ENCODE measurements at regions not wholly inside any gene's neighbourhood (a gene's known extent, or its start where the extent isn't known, plus 50 kb on each side); places are given as distances from the start of the nearest gene placed in this dataset.

- TF ChIP-seq, protein P1, sequence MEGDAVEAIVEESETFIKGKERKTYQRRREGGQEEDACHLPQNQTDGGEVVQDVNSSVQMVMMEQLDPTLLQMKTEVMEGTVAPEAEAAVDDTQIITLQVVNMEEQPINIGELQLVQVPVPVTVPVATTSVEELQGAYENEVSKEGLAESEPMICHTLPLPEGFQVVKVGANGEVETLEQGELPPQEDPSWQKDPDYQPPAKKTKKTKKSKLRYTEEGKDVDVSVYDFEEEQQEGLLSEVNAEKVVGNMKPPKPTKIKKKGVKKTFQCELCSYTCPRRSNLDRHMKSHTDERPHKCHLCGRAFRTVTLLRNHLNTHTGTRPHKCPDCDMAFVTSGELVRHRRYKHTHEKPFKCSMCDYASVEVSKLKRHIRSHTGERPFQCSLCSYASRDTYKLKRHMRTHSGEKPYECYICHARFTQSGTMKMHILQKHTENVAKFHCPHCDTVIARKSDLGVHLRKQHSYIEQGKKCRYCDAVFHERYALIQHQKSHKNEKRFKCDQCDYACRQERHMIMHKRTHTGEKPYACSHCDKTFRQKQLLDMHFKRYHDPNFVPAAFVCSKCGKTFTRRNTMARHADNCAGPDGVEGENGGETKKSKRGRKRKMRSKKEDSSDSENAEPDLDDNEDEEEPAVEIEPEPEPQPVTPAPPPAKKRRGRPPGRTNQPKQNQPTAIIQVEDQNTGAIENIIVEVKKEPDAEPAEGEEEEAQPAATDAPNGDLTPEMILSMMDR (IDR thresholded peaks at IDR 0.05): no peak
- DNase-seq: no peak
Measured at GRCh38 chrX:9327086-9327746, 137.6 kb upstream of the TBL1X start.

DNA sequence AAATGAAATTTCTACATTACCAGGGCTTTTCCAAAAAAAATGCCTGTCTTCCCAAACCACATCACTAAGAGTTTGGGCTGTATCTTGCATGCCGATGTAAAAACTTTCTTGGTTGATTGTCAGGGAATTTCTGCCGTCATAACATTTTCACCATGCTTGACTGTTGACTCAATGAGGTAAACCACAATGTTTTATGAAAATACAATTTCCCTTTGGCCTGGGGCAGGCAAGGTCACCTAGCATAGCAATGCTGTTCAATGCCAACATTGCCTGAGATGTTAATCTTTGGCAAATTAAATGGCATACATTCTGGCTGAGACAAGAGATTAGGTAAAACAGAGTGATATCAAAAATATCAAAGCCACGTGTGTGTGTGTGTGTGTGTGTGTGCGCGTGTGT is 137.1 kb upstream of the TBL1X start:
- Histone ChIP-seq H3K4me1 (no peaks in the 10 kb centered on the region), H3K36me3 (no peaks in the 10 kb centered on the region), H3K4me3 (no peak overlapping the region), H3K27me3 (no peaks in the 10 kb centered on the region), H3K27ac (no peak overlapping the region), H3K9ac (ENCODE audit: low read depth in 2 of 2, low read length in 2 of 2) (no peak overlapping the region), H3K9me3 (no peaks in the 10 kb centered on the region)
- DNase-seq: no peak
- intact Hi-C loops (cut with DNase I): no loop called here
- TF ChIP-seq, protein P1 (IDR thresholded peaks at IDR 0.05): no peak

More at GRCh38 chrX:9327086-9327746, 137.6 kb upstream of the TBL1X start:
- no peaks in the 10 kb centered on the region for H3K9me3 ChIP-seq
- intact Hi-C loops (cut with DNase I): no loop called here
- no peaks in the 10 kb centered on the region for H3K4me1 ChIP-seq
- no peaks in the 10 kb centered on the region for H3K27me3 ChIP-seq
- H3K9ac ChIP-seq (ENCODE audit: low read depth in 2 of 2, low read length in 2 of 2): no peak overlapping the region
- no peak overlapping the region for H3K4me3 ChIP-seq
- no peak overlapping the region for H3K27ac ChIP-seq
- H3K36me3 ChIP-seq: no peaks in the 10 kb centered on the region

GRCh38 chrX:9329056-9329455 is 135.8 kb upstream of the TBL1X start:
- Histone ChIP-seq H3K36me3 (no peaks in the 10 kb centered on the region), H3K27me3 (no peaks in the 10 kb centered on the region), H3K9me3 (no peaks in the 10 kb centered on the region), H3K9ac (ENCODE audit: low read depth in 2 of 2, low read length in 2 of 2) (no peak overlapping the region), H3K4me3 (no peak overlapping the region), H3K4me1 (no peaks in the 10 kb centered on the region), H3K27ac (no peak overlapping the region)
- intact Hi-C loops (cut with DNase I): no loop called here
- TF ChIP-seq, protein P1 (IDR thresholded peaks at IDR 0.05): no peak
- no peak for DNase-seq

DNA sequence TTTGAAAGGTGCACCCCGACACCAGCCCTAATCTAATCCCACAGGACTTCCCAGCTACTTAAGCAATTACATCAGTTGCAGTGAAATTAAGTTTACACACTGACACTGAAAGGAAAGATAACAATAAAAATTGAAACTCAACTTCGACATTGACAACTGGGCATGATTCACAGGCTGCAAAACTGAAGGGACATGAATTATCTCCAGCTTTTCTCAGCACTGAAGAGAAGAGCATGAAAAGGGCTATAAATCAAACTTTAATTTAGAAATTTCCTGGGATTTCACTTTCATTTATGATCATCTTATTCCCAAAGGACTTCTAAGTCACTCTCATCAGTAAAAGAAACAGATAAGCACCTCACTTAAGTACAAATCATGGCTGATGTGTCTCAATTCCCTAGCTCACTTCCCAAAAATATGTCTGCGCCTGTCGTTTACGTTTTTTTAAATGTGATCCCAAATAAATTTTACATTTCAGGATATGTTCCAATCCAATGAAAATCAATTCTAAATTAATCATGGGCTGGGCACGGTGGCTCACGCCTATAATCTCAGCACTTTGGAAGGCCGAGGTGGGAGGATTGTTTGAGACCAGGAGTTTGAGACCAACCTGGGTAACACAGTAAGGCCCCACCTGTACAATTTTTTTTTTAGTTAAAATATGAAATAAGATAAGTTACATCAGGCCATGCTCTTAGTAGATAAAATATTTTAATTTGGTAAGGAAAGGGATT is 134.4 kb upstream of the TBL1X start:
- Histone ChIP-seq H3K9ac (ENCODE audit: low read depth in 2 of 2, low read length in 2 of 2) (no peak overlapping the region), H3K4me3 (no peak overlapping the region), H3K9me3 (no peaks in the 10 kb centered on the region), H3K4me1 (no peaks in the 10 kb centered on the region), H3K27ac (no peak overlapping the region), H3K36me3 (no peaks in the 10 kb centered on the region), H3K27me3 (no peaks in the 10 kb centered on the region)
- intact Hi-C loops (cut with DNase I): no loop called here
- TF ChIP-seq, protein P1 (IDR thresholded peaks at IDR 0.05): no peak
- DNase-seq: no peak

- no peaks in the 10 kb centered on the region for H3K36me3 ChIP-seq
- H3K4me1 ChIP-seq: no peaks in the 10 kb centered on the region
- no peak overlapping the region for H3K4me3 ChIP-seq
- DNase-seq: no peak
- TF ChIP-seq, protein P1 (IDR thresholded peaks at IDR 0.05): no peak
- H3K9ac ChIP-seq (ENCODE audit: low read depth in 2 of 2, low read length in 2 of 2): no peak overlapping the region
- intact Hi-C loops (cut with DNase I): no loop called here
- H3K27me3 ChIP-seq: no peaks in the 10 kb centered on the region
- H3K27ac ChIP-seq: no peak overlapping the region
- H3K9me3 ChIP-seq: no peaks in the 10 kb centered on the region
Measured at GRCh38 chrX:9333873-9334560, 130.8 kb upstream of the TBL1X start.
